UCSD-AML1 (cell line): ENCODE measurements at regions not wholly inside any gene's neighbourhood (a gene's known extent, or its start where the extent isn't known, plus 50 kb on each side); places are given as distances from the start of the nearest gene placed in this dataset.
"Not testable (repeated sequence)": the region's sequence is repeated elsewhere in the genome, so short reads cannot be mapped to it uniquely, and the experiment has no call there.

ENCODE experiments used
- DNase-seq: peaks from one replicate; lab custom pipeline; 2025; ENCODE audit not compliant: unreplicated experiment; lab: John Stamatoyannopoulos, UW

DNA sequence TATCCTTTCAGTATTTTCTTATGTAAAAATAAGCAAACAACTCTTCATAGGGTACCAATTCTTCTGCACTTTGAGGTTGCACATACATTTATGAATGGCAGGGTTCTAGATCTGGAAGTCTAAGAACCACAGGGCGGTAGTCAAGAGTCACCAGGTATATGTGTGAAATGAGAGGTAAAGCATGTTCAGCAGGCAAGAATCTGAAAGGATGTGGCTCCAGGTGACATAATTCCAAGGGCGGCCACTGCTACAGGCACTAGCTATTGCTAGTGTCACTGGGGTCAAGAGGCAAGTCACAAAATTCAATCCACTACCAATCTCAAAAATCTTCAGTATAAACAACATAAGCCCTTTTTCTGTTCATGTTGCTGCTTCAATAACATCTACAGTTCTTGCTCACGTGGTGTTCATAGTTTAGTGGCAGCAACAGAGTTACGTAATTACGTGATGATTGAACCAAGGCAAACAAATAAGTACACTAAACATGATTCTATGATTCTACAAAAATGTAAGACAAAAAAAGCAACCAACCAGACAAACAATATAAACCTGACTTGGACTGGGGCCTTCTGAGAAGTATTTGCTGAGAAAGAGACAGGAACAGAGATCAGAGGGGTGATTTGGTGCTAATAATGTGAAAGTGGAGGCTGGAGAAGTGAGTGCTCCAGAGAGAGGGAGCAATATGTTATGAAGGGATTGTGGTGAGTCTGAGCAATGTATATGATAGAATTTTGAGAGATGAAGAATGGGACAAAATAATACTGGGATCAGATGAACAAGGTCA is 101.7 kb downstream of the NAA11 start:
- no peak for DNase-seq

DNA sequence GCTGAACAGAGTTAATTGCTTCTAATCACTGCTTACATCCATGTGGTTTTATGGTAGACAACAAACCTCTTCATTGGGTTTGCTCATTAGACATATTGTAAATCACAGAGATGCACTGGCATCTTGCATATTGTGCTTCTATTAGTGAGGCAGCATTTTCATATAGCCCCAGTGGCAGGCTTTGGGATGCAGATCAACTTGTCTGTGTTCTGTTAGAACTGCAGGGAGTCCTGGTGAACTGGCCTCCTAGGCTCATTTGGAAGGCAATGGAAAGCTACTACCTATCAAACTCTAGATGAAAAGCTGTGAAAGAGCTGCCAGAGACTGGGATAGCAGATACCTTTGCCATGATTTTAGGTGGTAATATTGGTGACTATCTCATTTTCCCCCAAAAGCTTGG is 108.8 kb downstream of the NAA11 start:
- DNase-seq: no peak

DNA sequence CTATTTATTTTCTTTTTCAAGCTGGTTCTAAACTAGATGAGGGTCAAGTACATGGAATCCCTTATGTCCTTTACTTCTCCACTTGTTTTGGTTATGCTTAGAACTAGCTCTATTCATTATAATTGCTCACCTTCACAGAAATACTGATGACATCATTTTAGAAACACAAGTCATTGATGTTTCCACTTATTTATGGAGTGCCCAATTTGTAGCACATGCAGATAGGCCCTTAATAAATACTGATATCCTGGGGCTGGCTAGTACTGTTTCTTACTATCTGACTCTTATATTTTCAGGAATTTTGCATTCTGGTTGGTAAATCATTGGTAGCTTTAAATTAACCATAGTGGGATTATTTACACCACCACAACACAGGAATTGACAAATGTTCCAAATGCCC is 112.2 kb downstream of the NAA11 start:
- no peak for DNase-seq

DNA sequence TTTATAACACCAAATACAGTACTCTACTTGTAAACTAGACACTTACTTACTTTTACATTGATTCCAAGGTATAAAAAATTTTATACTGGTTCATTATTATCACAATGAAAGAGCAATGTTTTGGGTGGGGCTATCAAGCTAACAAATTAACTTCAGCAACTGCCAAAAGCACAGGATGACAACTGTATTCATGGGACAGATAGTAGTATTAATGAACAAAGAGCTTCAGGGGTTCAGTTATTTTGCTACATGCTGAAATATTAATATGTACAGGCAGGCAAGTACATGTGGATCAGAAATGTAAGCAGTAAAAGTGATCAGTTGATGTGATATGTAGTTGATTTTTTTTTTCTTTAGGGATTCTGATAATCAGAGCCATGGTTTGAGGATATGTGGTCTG is 112.9 kb downstream of the NAA11 start:
- DNase-seq: no peak

DNA sequence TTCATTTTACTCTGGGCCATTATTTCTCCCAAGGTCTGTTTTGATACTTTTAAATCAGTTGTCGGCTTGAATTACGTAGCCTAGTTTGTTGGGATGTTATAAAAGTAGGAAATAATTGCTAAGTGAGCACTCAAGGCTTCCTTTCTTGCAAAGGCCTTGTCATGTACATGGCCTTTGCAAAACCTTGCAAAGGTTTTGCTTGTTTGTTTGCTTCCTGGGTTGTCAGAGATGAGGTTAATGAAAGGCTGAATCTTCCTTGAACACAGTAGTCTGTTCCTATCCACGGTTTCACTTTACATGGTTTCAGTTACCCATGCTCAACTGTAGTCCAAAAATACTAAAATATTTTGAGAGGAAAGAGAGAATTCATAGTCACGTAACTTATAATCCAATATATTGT is 113.5 kb downstream of the NAA11 start:
- DNase-seq: no peak

DNA sequence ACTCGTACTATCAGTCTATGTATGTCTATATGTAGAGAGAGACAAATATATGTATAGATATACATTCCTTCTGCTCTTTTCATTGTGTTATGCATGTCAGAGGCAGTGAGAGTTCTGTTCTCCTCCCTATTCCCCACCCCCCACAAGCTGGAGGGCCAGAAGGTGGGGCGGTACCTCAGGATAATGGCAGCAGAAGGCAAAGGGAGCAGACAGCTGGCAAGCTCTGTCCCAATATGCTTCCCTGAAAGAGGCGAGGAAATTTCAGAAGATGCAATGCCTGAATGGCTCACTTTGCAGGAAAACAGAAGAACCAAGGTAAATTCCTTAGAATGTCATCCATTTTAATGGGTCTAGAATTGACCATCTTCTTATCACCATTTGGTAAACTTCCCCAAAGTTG is 114.4 kb downstream of the NAA11 start:
- DNase-seq: no peak

DNA sequence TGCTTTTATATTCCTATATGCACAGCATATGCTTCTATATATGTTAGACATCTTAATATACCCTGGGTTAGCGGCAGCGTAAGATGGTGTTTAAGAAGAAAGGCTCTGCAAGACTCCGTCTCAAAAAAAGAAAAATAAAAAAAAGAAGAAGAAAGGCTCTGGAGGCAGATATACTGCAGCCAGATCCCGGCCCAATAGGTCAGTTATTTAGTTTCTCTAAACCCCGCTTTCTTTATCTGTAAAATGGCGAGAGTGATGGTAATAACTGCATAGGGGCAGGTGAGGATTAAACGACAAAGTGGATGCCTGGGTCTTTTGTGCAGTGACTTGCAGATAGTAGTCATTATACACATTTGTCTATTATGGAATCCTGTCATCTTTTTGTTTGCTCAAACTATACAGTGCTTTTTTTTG is 115.2 kb downstream of the NAA11 start:
- DNase-seq: no peak

DNA sequence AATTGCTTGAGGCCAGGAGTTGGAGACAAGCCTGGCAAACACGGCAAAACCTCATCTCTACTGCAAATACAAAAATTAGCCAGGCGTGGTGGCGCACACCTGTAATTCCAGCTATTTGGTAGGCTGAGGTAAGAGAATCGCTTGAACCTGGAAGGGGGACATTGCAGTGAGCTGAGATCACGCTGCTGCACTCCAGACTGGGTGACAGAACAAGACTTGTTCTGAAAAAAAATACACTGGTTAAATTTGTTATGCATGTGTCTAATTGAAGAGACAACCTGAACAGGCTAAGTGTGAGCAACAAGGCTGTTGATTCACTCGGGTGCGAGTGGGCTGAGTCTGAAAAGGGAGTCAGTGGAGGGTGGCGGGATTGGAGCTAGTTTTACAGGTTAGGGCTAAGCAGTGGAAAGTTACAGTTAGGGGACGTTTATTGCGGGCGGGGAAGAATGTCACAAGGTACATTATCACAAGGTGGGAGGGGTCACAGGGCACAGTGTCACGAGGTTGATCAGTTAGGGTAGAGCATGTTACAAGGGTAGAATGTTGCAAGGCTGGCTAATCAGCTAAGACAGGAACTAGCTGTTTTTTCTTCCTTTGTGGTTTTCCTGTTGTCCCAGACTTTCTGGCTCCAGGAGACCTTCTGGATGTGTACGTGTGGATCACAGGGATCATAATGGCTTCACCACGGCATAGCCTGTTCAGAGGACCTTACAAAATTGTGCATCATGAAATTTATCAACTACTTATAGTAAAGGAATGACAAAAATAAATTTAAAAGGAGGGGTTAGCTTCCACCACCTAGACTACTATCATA is 115.8 kb downstream of the NAA11 start:
- DNase-seq: peak; percentile 39

DNA sequence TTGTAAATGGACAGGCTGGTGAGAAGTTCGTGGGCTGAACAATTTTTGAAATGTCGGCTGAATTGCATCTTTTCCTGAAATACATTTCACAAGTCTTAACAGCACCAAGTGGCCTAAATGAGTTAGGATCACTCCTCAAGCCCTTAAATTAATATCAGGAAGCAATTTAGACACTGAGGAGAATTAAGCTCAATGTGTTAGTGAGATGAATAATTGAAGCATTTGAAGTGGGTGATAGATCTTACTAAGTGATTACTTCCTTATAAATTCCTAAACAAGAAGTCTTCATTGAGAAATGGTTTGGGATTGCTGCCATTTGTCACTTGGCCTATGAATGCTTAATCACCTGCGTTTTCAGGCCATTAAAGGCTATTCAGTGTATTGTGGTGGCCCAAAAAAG is 116.8 kb downstream of the NAA11 start:
- no peak for DNase-seq

DNA sequence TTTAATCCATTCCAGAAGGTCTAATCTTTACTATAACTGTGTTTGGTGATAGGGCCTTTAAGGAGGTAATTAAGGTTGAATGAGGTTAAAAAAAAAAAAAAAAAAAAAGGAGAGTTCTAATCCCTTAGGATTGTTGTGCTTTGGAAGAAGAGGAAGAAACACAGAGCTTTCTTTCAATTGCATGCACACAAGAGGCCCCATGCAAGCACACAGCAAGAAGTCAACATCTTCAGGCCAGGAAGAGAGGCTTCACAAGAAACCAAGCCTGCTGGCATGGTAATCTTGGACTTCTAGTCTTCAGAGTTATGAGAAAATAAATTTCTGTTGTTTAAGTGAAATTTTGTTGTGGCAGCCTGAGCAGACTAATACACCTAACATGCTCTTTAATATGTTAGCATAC is 118.6 kb downstream of the NAA11 start:
- no peak for DNase-seq

DNA sequence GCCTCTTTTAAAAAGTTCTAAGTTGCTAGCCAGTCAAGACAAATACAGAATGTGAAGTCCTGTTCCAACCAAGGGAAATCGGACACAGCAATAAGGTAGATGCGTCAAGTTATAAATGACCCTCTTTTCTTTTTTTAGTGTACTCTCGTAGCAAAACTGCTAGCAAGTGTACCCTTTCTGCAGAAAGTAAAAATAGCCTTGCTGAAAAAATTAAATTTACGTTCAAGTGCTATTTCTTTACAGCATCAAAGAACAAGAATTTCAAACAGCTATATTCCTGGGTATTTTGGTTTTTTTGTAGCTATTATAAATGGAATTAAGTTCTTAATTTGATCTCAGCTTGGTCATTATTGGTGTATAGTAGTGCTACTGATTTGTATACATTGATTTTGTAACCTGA is 119.2 kb downstream of the NAA11 start:
- DNase-seq: no peak

DNA sequence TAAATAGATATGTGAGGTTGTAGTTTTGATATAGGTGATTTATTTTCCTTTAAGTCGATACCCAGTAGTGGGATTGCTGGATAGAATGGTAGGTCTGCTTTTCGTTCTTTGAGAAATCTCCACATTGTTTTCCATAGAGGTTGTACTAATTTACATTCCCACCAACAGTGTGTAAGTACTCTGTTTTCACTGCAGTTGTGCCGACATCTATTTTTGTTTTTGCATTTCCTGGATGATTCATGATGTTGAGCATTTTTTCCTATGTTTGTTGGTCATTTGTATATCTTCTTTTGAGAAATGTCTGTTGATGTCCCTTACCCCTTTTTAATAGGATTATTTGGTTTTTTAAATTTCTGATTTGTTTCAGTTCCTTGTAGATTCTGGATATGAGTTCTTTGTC is 120.7 kb downstream of the NAA11 start:
- DNase-seq: no peak

DNA sequence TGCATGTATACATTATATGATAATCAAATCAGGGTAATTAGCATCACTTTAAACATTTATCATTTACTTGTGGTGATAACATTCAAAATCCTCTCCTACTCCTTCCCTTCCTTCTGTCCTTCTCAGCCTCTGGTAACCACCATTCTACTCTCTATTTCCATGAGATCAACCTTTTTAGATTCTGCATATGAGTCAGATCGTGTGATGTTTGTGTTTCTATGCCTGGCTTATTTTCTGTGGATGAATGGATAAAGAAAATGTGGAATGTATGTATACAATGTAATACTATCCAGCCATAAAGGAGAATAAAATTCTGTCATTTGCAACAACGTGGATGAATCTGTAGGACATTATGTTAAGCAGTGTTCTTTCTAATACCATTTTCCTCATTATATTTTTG is 123.9 kb downstream of the NAA11 start:
- no peak for DNase-seq

DNA sequence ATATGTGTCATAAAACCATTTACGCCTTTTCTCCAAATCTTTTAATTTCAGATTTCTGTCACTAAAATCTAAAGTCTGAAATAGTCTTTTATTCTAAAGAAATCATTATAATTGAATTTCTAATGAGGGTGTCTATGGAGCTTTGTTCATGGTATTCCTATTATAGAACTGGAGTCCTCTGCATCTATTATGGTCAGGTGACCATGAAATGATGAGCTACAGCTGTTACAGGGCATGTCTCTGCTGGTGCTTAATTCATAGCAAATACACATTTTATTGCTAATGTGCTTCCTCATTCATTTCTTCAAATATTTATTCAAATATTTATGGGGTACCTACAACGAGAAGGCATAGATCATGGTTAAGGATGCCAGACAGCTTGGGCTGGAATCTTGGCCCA is 126.1 kb downstream of the NAA11 start:
- no peak for DNase-seq

DNA sequence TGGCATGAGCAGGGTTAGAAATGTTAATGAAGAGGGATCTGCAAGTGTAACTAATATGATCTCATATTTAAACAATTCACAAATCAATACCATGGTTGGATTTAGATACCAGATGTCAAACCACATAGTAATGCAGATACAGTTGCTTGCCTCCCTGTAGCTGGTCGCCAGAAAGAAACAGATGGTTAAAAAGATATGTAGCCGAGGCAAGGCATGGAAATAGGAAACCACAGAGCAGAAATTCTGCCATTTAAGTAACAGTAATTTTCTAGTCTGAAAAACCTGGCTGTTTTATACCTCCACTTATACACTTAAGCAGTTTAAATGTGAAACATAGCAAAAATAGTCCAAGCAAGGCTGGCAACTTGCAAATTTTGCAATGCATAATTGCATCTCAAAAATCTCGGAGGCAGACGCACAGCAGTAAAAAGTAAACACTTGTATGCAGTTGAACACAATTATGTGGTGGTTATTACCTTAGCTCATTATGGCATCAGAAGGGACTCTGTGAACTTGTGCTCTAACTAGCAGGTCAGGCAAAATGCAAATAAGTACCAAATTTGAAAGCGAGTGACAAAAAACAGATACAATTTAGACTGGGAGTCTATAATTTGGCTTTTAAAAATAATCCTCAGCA is 126.8 kb downstream of the NAA11 start:
- no peak for DNase-seq

DNA sequence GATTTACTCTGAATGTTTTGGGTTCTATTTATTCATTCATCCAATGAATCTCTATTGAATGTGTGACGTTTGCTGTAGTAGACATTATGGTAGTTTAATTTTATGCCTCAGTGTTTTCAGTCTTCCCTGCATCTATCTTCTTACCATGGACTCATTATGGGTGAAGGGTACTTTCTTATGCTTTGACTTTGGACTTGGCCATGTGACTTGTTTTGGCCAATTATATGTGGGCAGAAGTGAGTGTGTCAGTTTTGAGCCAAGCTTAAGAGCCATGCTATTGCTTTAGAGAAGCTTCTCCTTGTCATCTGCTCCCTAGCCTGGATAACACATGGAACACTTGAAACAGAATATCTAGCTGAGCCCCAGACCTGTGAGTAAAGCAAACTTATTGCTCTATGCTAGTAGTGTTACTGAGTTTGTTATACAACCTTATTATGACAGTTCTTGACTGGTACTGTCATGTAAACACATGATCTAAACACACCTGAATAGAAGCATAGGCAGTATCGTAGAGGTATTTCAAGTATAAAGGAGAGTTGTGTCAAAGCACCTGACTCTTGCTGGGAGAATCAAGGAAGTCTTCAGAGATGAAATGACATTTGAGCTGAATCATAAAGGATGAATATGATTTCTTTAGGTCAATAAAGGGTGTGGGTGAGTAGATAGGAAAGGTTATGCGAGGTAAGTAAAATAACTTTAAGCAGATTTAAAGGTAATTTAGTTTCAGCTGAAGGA is 128.4 kb downstream of the NAA11 start:
- DNase-seq: no peak

DNA sequence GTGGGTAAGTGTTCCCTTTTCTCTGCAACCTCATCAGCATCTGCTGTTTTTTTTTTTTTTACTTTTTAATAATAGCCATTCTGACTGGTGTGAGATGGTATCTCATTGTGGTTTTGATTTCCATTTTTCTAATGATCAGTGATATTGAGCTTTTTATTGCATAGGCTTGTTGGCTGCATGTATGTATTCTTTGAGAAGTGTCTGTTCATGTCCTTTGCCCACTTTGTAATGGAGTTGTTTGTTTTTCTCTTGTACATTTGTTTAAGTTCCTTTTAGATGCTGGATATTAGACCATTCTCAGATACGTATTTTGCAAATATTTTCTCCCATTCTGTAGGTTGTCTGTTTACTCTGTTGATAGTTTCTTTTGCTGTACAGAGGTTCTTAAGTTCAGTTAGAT is 134.6 kb downstream of the NAA11 start:
- DNase-seq: not testable (repeated sequence)

DNA sequence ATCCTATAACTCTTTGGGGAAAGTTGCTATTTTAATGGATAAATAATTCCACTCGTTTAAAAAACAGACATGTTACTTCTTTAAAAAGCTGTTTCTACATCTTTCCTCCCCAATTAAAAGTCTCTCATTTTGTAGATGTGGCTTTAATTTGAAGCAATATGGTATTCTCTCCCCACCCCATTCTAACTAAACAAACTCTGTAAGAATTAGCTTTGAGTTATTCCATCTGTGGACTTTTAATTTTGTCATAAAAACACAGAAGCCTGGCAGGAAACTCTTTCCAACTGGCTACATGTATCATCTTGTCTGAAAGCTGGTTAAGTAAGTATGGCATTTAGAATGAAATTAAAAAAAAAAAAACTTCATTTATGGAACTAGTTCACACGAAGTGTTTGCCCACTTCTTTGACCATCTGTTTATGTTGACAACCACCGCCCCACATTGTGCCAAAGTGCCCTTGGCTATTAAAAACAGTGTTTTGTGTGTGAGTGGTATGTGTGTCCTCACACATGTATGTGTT is 140.3 kb downstream of the NAA11 start:
- DNase-seq: no peak

DNA sequence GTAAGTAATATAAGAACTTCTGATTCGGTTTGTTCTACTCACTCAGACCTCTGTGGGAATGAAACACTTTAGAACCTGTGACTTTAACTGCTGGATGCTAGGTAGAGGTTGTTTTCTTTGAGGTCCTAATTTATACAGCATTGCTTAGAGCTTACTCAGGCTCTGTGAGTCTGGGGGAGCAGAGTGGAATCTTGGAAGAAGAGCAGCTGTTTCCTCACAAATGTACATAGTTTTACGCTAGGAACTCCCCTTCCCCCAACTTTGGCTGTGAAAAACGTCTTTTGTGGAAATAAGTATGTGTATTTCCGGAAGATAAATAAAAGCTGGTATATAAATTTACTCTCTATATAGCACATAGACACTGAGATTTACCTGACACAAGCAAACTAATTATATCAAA is 141.4 kb downstream of the NAA11 start:
- DNase-seq: no peak

DNA sequence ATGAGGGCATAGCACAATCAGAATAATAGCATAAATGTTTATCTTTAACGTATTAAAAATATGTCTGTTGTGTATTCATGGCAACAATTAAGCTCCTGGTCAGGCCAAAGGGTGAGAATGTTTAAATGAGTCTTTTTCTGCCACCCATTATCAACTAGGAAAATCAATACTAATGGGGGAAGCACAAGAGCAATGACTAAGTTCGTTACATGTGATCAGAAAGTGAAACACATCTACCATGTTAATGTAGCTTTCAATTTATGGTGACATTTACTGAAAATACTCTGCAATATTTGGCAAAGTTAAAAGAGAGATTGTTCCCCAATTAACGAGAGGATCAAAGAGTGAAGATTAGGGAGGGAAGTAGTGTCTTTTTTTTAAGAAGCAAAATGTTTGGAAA is 143.7 kb downstream of the NAA11 start:
- no peak for DNase-seq

DNA sequence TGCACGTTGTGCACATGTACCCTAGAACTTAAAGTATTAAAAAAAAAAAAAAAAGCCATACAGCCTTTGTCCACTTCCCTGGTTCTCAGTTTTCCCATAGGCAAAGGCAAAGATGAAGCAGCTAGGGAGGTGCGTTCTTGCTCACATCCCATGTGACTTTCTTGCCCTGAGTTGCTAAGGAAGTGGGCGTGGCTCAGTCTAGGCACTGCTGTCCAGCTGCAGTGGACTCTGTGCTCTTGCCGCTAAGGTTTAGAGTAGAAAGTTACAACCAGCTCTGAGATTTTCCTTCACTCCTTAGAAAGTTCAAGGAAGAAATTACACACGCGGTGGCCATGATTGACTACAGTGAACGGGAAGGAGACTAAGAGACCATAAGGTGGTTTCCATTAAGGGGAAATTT is 144.7 kb downstream of the NAA11 start:
- no peak for DNase-seq
